ENCODE measurements at regions not wholly inside any gene's neighbourhood (a gene's known extent, or its start where the extent isn't known, plus 50 kb on each side); places are given as distances from the start of the nearest gene placed in this dataset.
A peak's percentile ranks its signal among the peaks of the same experiment; 100 is the strongest.
"Not testable (repeated sequence)": the region's sequence is repeated elsewhere in the genome, so short reads cannot be mapped to it uniquely, and the experiment has no call there.

- DNase-seq (peak; percentile 28 to 39 (median 30)), ATAC-seq (ENCODE audit: insufficient read depth, low FRiP score) (peak; percentile 66)
These were observed 73.2 kb upstream of the EPB41L4A start for GRCh38 chr5:112492291-112492690.

GRCh38 chr5:112503749-112504501 lies 84.8 kb upstream of the EPB41L4A start:
- not testable (repeated sequence) for H3K27ac ChIP-seq (ENCODE audit: low read depth in 1 of 2, low read length in 1 of 2); H3K9ac ChIP-seq (ENCODE audit: insufficient read depth in 1 of 2, low read length in 2 of 2); ATAC-seq (ENCODE audit: insufficient read depth, low FRiP score); H3K4me1 ChIP-seq (ENCODE audit: control insufficient read depth in 5 of 5, insufficient read depth in 5 of 5, low read length in 5 of 5); H3K9me3 ChIP-seq (ENCODE audit: control insufficient read depth in 4 of 4, insufficient read depth in 3 of 4, low read length in 3 of 4); H3K27me3 ChIP-seq (ENCODE audit: control insufficient read depth in 3 of 3, insufficient read depth in 3 of 3, low read length in 2 of 3); H3K4me3 ChIP-seq; H3K36me3 ChIP-seq (ENCODE audit: control insufficient read depth in 4 of 4, insufficient read depth in 4 of 4, low read length in 4 of 4)
- peak; percentile 34 to 70 (median 58) for DNase-seq
- WGBS, 2 donors: 59 to 79% methylated on average over 8 of the region's 8 CpGs

More at GRCh38 chr5:112492291-112492690, 73.2 kb upstream of the EPB41L4A start:
- 4 to 41% methylated on average over 7 of the region's 7 CpGs for WGBS, 2 donors
- peak; percentile 50 for TF ChIP-seq CTCF (IDR thresholded peaks at IDR 0.05; ENCODE audit: control extremely low read depth, extremely low read depth)
- Histone ChIP-seq H3K36me3 (ENCODE audit: control insufficient read depth in 4 of 4, insufficient read depth in 4 of 4, low read length in 4 of 4) (no peaks in the 10 kb centered on the region), H3K9me3 (ENCODE audit: control insufficient read depth in 4 of 4, insufficient read depth in 3 of 4, low read length in 3 of 4) (no peaks in the 10 kb centered on the region), H3K27ac (ENCODE audit: low read depth in 1 of 2, low read length in 1 of 2) (no peak overlapping the region), H3K4me1 (ENCODE audit: control insufficient read depth in 5 of 5, insufficient read depth in 5 of 5, low read length in 5 of 5) (no peaks in the 10 kb centered on the region), H3K4me3 (no peak overlapping the region), H3K9ac (ENCODE audit: insufficient read depth in 1 of 2, low read length in 2 of 2) (no peak overlapping the region), H3K27me3 (ENCODE audit: control insufficient read depth in 3 of 3, insufficient read depth in 3 of 3, low read length in 2 of 3) (no peaks in the 10 kb centered on the region)

GRCh38 chr5:112509097-112509496 lies 90.0 kb upstream of the EPB41L4A start:
- not testable (repeated sequence) for H3K36me3 ChIP-seq (ENCODE audit: control insufficient read depth in 4 of 4, insufficient read depth in 4 of 4, low read length in 4 of 4); H3K4me3 ChIP-seq; H3K9me3 ChIP-seq (ENCODE audit: control insufficient read depth in 4 of 4, insufficient read depth in 3 of 4, low read length in 3 of 4); DNase-seq; H3K4me1 ChIP-seq (ENCODE audit: control insufficient read depth in 5 of 5, insufficient read depth in 5 of 5, low read length in 5 of 5); H3K9ac ChIP-seq (ENCODE audit: insufficient read depth in 1 of 2, low read length in 2 of 2); H3K27me3 ChIP-seq (ENCODE audit: control insufficient read depth in 3 of 3, insufficient read depth in 3 of 3, low read length in 2 of 3); H3K27ac ChIP-seq (ENCODE audit: low read depth in 1 of 2, low read length in 1 of 2); ATAC-seq (ENCODE audit: insufficient read depth, low FRiP score)

GRCh38 chr5:112511920-112512319 lies 92.8 kb upstream of the EPB41L4A start:
- no peak overlapping the region for H3K4me3 ChIP-seq
- ATAC-seq (ENCODE audit: insufficient read depth, low FRiP score) (no peak), DNase-seq (no peak)
- H3K36me3 ChIP-seq (ENCODE audit: control insufficient read depth in 4 of 4, insufficient read depth in 4 of 4, low read length in 4 of 4): no peaks in the 10 kb centered on the region
- no peaks in the 10 kb centered on the region for H3K4me1 ChIP-seq (ENCODE audit: control insufficient read depth in 5 of 5, insufficient read depth in 5 of 5, low read length in 5 of 5)
- H3K27ac ChIP-seq (ENCODE audit: low read depth in 1 of 2, low read length in 1 of 2): no peak overlapping the region
- H3K9me3 ChIP-seq (ENCODE audit: control insufficient read depth in 4 of 4, insufficient read depth in 3 of 4, low read length in 3 of 4): peaks cover 0 to 9% (median 0%) of the 10 kb centered on the region in 4 donors
- no peak overlapping the region for H3K9ac ChIP-seq (ENCODE audit: insufficient read depth in 1 of 2, low read length in 2 of 2)
- H3K27me3 ChIP-seq (ENCODE audit: control insufficient read depth in 3 of 3, insufficient read depth in 3 of 3, low read length in 2 of 3): no peaks in the 10 kb centered on the region
- TF ChIP-seq CTCF (IDR thresholded peaks at IDR 0.05; ENCODE audit: control extremely low read depth, extremely low read depth): no peak

All from lung (tissue), 11 donors.